Lower lobe of right lung (tissue), 2 donors: ENCODE measurements at regions not wholly inside any gene's neighbourhood (a gene's known extent, or its start where the extent isn't known, plus 50 kb on each side); places are given as distances from the start of the nearest gene placed in this dataset.

Source experiments
- ATAC-seq, 2 donors: fragments of 200-7000 bp; cut with Tn5 transposase; one replicate each; pipeline ENCODE4 v1.9.1; 2020 to 2022; ENCODE audit warnings: mild to moderate bottlenecking in 2 of 2, moderate library complexity in 2 of 2
- DNase-seq: peaks from one replicate; pipeline ENCODE4 v3.0.0-alpha.2; 2020
- H3K27ac ChIP-seq: fragments of 200-600 bp; one replicate; pipeline ENCODE4 v1.8.0; 2022
- H3K27me3 ChIP-seq: fragments of 200-600 bp; one replicate; pipeline ENCODE4 v1.8.0; 2022; ENCODE audit warnings: low read depth
- H3K36me3 ChIP-seq: fragments of 200-600 bp; one replicate; pipeline ENCODE4 v1.8.0; 2022; ENCODE audit warnings: mild to moderate bottlenecking
- H3K4me1 ChIP-seq: fragments of 200-600 bp; one replicate; pipeline ENCODE4 v1.8.0; 2022
- H3K4me3 ChIP-seq: fragments of 200-600 bp; one replicate; pipeline ENCODE4 v1.8.0; 2022; ENCODE audit warnings: mild to moderate bottlenecking
- H3K9me3 ChIP-seq: fragments of 200-600 bp; one replicate; pipeline ENCODE4 v1.8.0; 2022
- intact Hi-C: fragments of 100-400 bp; cut with DNase I; formaldehyde crosslinking; loops from one replicate; pipeline ENCODE4 v1.11.0; 2022
- TF ChIP-seq, protein P1 (sequence below): fragments of 200-600 bp; IDR thresholded peaks from one replicate; pipeline ENCODE4 v1.8.0; 2022; ENCODE audit warnings: antibody characterized with exemption, mild to moderate bottlenecking
- donor health status: DM: no; HTN: yes; CAD: no; lungs with severe emphysema.

- no peaks in the 10 kb centered on the region for H3K9me3 ChIP-seq
- peaks cover 26% of the 10 kb centered on the region for H3K4me1 ChIP-seq
- no peaks in the 10 kb centered on the region for H3K27me3 ChIP-seq
- no peak for DNase-seq
- TF ChIP-seq, protein P1, sequence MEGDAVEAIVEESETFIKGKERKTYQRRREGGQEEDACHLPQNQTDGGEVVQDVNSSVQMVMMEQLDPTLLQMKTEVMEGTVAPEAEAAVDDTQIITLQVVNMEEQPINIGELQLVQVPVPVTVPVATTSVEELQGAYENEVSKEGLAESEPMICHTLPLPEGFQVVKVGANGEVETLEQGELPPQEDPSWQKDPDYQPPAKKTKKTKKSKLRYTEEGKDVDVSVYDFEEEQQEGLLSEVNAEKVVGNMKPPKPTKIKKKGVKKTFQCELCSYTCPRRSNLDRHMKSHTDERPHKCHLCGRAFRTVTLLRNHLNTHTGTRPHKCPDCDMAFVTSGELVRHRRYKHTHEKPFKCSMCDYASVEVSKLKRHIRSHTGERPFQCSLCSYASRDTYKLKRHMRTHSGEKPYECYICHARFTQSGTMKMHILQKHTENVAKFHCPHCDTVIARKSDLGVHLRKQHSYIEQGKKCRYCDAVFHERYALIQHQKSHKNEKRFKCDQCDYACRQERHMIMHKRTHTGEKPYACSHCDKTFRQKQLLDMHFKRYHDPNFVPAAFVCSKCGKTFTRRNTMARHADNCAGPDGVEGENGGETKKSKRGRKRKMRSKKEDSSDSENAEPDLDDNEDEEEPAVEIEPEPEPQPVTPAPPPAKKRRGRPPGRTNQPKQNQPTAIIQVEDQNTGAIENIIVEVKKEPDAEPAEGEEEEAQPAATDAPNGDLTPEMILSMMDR, result no peak
- intact Hi-C loops, result no loop called here
- H3K36me3 ChIP-seq, result no peaks in the 10 kb centered on the region
- no peak overlapping the region for H3K4me3 ChIP-seq
- no peak overlapping the region for H3K27ac ChIP-seq
- no peak for ATAC-seq
Observed at GRCh38 chr1:55425310-55425930, 210.3 kb upstream of the USP24 start.

GRCh38 chr1:55423376-55423775 is 208.2 kb upstream of the USP24 start:
- no peak for ATAC-seq
- H3K27ac ChIP-seq, result no peak overlapping the region
- H3K4me1 ChIP-seq, result peaks cover 8% of the 10 kb centered on the region
- no peaks in the 10 kb centered on the region for H3K9me3 ChIP-seq
- TF ChIP-seq, protein P1, result no peak
- no peak for DNase-seq
- no peaks in the 10 kb centered on the region for H3K27me3 ChIP-seq
- H3K4me3 ChIP-seq, result no peak overlapping the region
- no peaks in the 10 kb centered on the region for H3K36me3 ChIP-seq
- intact Hi-C loops, result no loop called here

DNA sequence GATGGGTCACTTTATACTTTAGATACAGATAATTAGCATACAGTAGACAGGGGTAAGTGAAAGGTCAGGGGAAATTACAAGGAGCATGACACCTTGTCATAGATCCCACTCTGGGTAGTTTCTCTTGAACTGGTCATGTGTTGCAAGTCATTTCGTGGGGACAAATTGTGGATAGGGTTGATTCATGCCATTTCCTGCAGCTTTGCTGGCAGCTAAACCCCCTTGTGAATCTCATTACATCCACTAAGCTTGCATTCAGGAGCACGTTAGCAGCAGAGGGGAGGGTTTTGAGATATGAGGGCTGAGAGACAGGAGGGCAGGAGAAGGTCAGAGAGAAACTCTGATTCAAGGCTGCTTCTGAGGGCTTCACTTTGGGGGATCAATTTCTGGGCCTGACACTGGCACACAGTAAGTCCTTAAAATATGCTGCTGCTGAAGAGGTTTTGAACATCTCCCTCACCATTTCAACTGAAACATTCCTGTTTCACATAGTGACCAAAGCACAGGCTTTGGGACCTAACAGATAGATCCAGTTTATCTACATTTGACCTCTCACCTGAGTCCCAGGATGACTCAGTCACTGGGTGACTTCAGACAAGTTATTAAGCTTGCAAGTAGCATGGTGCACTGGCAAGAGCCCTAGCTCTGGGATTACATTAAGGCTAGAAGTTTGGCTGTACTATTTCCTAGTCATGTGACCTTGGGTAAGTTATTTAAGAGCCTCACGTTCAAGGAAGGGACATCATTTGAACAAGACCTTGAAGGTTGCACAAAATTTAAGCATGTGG is 206.0 kb upstream of the USP24 start:
- no peaks in the 10 kb centered on the region for H3K27me3 ChIP-seq
- no peak overlapping the region for H3K27ac ChIP-seq
- DNase-seq (no peak), ATAC-seq (no peak)
- no peak overlapping the region for H3K4me3 ChIP-seq
- H3K36me3 ChIP-seq, result no peaks in the 10 kb centered on the region
- intact Hi-C loops, result no loop called here
- TF ChIP-seq, protein P1, result no peak
- no peaks in the 10 kb centered on the region for H3K9me3 ChIP-seq
- H3K4me1 ChIP-seq, result no peaks in the 10 kb centered on the region

- TF ChIP-seq, protein P1, result no peak
- no peaks in the 10 kb centered on the region for H3K9me3 ChIP-seq
Observed at GRCh38 chr1:55420026-55420425, 204.9 kb upstream of the USP24 start.

GRCh38 chr1:55418208-55419000 is 203.2 kb upstream of the USP24 start:
- no peaks in the 10 kb centered on the region for H3K4me1 ChIP-seq
- TF ChIP-seq, protein P1, result no peak
- no peaks in the 10 kb centered on the region for H3K27me3 ChIP-seq
- H3K27ac ChIP-seq, result no peak overlapping the region
- no peaks in the 10 kb centered on the region for H3K36me3 ChIP-seq
- no peaks in the 10 kb centered on the region for H3K9me3 ChIP-seq
- DNase-seq (no peak), ATAC-seq (peak; percentile 95 to 96)
- H3K4me3 ChIP-seq, result no peak overlapping the region
- intact Hi-C loops, result no loop called here

More at GRCh38 chr1:55420026-55420425, 204.9 kb upstream of the USP24 start:
- no peak overlapping the region for H3K4me3 ChIP-seq
- no peaks in the 10 kb centered on the region for H3K27me3 ChIP-seq
- no peaks in the 10 kb centered on the region for H3K36me3 ChIP-seq
- no peak overlapping the region for H3K27ac ChIP-seq
- no peak for DNase-seq
- intact Hi-C loops, result no loop called here
- no peak for ATAC-seq
- no peaks in the 10 kb centered on the region for H3K4me1 ChIP-seq
